ENCODE measurements at regions not wholly inside any gene's neighbourhood (a gene's known extent, or its start where the extent isn't known, plus 50 kb on each side); places are given as distances from the start of the nearest gene placed in this dataset.
"Not testable (repeated sequence)": the region's sequence is repeated elsewhere in the genome, so short reads cannot be mapped to it uniquely, and the experiment has no call there.

DNA sequence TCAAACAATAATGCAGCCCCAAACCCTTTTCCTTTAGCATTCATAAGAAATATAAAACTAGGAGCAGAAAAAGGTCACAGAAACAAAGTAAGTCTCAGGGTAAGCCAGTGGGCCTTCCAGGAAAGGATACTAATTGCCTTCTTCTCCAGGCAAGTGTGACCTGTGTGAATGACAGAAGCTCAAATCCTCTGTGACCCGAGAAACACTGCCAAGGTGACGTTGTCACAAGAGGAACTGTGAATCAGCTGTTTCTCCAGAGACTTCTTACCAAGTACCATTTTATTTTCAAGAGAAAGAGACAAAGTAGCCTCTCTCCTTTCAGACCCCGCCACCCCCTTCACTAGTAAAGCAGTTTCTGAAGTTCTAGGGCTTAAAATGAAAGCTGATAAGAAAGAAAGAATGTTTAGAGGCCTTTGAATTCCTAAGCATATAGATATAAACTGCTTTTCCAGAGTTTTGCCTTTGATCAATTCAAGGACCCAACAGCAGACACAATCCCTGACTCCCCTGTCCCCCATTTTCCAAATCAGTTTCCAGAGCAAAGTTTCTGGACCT lies 155.6 kb downstream of the NUF2 start:
- no peak for DNase-seq

DNA sequence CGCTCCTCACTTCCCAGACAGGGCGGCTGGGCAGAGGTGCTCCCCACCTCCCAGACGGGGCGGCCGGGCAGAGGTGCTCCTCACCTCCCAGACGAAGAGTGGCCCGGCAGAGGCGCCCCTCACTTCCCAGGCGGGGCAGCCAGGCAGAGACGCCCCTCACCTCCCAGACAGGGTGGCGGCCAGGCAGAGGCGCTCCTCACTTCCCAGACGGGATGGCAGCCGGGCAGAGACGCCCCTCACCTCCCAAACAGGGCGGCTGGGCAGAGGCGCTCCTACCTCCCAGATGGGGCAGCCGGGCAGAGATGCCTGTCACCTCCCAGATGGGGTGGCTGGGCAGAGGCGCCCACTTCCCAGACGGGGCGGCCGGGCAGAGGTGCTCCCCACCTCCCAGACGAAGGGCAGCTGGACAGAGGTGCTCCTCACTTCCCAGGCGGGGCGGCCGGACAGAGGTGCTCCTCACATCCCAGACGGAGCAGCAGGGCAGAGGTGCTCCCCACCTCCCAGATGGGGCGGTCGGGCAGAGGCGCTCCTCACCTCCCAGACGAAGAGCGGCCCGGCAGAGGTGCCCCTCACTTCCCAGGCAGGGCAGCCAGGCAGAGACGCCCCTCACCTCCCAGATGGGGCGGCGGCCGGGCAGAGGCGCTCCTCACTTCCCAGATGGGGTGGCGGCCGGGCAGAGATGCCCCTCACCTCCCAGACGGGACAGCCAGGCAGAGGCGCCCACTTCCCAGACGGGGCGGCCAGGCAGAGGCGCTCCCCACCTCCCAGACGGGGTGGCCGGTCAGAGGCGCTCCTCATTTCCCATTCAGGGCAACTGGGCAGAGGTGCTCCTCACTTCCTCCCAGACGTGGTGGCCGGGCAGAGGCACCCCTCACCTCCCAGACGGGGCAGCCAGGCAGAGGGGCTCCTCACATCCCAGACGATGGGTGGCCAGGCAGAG lies 176.9 kb downstream of the NUF2 start:
- not testable (repeated sequence) for DNase-seq

DNA sequence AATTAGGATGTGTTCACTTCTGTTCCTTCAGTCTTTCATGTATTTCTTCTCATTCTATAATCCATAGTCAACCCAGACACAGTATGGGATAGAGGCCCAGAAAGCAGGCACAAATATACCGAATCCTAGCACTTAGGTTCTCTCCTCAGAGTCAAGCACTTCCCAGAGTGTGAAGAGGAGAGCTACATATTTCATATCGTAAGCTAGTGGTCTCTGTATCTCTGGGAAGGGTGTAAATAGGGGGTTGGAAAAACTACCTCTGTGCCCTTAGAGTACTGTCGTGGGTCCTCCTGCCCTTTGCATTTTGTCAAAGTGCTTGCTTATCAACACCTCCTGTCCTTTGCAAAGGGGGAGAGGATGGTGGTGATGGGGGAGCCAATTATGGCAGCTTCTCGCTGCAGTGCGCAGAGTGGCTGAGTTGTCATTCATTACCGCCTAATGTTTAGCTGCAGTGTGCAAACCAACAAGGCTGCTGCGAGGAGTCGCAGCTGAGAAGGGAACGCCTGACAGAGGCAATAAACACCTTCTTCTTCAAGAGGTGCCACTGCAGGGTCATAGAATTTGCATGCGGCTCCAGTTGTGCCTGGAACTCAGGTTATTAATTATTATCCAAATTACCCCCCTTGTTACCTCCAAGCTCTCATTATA lies 182.7 kb downstream of the NUF2 start:
- DNase-seq, result no peak

DNA sequence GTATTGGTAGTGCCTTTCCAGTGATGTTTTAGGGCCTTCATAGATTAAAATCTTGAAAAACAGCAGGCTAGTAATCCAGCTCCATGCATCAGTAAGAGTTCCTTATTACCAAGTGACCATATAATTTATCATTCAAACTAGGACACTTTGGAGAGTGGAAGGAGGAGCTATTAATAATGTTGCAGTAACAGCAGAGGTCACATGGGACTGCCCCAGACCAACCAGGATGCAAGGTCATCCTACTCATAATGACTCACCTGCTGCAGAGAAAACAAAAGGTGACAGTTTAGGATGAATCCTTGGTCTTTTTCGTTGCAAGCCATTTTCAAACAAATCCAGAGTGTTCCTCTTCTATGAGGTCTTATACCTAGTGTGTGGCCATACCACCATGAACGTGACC lies 187.4 kb downstream of the NUF2 start:
- DNase-seq, result no peak

DNA sequence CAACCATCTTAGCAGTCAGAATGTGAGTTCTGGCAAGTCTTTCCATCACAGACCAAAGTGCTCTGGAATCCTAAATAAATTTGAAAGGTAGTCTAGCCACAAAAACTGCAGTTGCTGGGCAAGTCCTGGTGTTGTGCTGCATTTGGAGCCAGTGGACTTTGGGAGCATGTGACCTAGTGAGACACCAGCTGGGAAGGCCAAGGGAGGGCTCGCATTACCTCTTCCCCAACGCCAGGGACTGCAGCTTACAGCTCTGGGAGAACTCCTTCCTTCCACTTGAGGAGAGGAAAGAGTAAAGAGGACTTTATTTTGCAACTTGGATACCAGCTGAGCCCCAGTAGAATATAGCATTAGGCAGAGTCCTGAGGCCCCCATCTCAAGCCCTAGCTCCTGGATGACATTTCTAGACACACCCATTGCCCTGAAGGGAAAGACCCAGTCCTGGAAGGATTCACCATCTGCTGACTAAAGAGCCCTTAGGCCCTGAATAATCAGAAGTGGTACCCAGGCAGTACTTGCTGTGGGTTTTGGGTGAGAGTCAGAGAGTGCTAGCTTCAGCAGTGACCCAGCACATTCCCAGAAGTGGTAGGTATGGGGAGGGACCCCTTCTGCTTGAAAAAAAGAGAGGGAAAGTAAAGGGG lies 190.7 kb downstream of the NUF2 start:
- DNase-seq, result no peak

DNA sequence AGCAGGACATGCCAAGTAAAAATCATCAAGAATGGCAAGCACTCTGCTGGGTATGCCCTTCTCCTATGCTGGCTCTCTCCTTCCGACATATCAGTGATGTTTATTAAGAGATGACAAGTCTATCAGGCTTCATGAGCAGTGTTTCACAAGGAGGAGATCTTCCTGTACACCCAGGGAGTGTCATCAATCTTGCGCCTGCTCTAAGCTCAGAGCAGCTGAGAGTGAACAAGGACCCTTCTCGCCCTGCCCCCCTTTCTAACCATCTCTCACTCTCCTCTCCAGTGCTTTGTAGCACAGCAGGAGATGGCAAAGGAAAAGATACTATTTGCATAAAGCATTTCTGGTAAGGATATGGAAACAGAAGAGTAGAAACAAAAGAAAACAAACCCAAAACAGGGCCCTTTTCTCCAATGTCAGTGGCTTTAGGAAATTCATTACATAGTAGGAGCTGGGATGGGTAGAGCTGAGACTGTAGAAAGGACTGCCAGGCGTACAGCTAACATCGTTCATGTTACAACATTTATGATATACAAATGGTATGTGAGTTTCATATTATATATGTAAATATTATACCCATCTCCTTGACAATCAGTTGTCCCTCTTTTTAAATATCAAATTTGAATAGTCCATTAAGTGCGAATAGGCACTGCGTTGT lies 201.7 kb downstream of the NUF2 start:
- no peak for DNase-seq

DNA sequence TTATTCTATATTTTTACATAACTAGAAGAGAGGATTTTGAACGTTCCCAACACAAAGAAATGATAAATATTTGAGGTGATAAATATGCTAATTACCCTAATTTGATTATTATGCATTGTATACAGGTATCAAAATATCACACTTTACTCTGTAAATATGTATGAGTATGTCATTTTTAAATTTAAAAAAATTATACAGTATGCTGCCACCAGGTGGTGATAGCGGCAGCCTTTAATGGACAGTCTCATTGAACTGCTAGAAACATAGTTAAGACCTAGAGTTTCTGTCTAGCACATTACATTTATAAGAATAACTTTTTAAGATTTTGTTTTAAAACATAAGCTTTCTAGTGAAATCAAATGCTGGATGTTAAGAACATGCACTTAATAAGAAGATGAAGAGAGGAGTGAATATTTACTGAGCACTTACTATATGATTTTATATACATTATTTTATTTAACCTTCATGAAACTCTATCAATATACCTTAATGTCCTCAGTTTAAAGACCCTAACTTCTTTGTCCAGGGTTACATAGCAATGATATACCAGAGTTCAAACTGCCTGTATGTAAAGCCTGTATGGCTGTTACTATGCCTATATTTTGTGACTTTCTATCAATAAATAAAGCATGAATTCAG lies 207.1 kb downstream of the NUF2 start:
- no peak for DNase-seq

DNA sequence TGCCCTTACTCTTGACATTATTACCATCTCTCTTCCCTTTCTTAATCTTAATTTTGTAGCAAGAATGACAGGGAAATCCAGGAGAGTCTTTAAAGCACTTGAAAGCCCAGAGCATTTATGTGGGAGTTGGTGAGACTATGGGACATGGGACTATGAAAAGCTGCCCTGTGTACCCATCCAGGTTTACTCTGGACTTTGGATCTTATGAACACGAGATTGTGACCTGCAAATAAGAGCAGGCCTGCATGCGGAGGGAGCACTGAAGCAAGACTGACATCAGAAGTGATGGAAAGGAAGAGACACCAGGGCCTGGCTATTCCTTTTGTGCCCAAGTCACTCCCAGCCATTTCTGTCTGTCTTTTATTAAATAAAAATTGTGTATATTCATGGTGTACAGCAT lies 209.6 kb downstream of the NUF2 start:
- no peak for DNase-seq

DNA sequence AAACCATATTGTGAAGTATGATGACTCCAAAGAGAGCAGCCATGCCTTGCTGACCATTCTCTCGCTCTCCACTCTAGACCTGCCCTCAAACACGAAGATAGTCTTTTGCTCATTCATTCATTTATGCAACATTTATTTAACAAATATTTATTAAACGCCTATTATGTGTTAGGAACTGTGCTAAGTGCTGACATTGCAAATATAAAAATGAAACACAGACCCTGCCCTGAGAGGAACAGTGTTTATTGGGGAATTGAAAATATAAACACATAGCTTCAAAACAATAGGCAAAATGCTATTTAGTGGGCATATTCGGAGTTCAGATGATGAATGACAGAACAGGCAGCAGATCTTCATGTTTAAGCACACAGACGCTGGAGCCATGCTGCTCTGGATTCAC lies 213.6 kb downstream of the NUF2 start:
- DNase-seq, result no peak

DNA sequence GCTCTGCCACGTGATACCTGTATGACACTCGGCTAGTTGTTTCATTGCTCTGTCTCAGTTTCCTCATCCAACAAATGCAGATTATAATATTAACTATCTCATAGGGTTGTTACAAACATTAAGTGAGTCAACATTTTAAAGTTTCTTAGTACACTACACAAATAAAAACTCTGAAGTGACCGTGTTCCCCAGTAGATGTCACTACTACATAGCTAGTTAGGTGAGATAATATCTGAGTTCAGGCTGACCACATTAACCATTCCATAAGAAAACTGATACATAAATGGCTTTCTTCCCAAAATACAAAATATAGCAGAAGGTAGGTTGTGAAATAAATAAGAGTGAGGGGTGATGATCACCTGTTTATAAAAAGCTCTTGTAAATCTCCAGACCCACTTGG lies 214.1 kb downstream of the NUF2 start:
- DNase-seq, result no peak

DNA sequence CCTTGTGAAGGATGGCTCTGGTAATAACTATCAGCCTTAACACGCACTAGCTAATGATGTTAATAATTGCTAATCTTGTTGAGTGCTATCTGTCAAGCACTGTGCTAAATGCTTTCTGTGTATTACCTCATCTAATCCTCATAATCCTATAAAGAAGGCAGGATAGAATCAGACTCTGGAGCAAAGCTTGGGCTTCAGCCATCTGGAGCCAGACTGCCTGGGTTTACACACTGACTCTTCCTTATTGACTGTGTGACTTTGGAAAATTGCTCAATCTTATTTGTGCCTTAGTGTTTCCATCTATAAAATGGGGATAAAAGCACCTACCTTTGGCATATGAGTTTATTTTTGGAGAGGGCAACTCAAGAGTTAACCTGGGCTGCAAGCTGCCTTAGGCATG lies 216.1 kb downstream of the NUF2 start:
- DNase-seq, result no peak

DNA sequence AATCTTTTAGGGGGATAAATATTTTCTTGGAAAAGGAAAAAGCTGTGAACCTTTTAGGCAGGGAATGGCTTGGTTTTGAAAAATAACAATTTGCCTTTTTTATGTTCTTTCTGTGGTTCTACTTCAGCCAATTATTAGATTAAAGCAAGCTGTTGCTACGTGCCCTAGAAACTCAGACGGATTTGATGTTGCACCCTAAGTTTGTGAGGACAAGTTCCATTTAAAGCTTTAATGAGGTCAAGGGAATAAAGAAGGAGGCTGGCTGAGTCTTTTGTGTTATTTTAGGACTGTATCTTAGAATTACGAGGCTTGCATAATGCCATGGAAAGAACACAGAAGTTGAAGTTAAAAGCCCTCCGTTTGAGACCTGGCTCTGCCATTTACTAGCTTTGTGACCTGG lies 216.9 kb downstream of the NUF2 start:
- DNase-seq, result no peak

DNA sequence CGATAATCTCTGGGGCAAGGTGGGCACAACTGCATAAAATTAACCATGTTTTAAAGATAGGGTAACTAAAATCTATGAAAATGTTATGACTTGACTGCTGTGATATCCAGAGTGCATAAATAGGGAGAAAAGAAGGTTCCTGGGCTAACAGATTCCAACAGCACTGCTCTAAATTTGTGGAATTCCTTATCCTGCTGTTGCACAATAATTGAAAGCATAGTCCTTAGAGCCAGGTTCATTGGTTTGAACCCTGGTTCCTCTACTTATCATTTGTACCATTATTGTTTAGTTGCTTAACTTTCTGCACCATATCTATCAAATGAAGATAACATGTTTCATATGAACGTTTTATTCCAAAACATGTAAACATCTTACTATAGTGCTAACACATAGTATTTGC lies 219.0 kb downstream of the NUF2 start:
- no peak for DNase-seq

DNA sequence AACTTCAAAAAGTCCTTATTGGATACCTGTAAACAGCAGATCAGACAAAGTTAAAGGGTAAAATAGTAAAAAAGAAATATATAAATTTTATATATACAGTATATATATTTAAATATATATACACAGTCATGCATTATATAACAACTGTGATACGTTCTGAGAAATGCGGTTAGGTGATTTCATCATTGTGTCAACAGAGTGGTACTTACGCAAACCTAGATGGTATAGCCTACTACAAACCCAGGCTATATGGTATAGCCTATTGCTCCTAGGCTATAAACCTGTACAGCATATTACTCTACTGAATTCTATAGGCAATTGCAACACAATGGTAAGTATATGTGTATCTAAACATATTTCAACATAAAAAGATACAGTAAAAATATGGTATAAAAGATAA lies 222.7 kb downstream of the NUF2 start:
- DNase-seq, result no peak

DNA sequence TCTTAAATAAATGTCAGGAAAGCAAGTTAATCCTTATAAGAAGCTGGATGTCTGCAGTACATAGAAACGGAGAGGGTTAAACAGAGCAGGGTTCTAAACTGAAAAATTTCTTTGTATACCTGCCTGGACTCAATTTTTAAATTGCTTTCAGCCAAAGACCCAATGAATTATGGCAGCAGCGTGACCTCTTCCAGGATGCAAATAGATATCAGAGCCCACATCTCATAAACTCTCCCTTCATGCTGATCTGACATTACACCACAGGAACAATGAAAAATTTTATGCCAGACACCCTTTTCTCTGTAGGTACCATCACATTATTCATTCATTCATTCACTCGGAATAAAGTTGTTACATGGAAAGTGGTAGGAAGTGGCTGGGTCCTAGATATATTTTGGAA lies 236.4 kb downstream of the NUF2 start:
- no peak for DNase-seq

DNA sequence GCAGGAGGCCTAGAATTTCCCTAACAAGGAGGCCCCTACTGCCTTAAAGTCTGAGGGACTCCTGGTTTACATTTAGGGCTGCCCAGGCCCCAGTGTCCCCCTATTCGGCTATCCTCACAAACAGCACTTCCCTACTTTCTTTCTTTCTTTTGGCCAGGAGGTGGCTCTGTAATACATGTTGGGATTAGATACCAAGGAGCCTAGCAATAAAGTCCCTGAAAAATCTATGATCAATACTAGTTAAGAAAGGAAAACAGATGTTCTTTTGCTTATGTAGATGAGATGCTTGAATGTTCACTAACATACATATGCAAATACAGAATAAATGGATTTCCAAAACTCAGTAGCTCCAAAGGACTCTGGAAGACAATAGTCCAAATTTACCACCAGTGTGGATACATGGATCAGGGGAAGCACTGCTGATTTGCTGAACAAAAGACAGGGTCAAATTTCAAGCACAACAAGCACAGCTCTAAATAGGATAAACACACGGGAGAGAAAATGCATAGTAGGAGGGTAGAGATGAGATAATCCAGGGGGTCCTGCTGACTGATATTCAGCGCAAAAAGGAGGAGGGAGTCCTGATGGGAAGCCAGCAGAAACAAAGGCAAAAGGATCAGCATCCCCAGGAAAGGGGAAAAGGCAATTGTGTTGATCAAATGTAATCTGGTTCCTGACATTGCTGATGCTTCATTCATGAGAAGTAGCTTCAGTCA lies 240.0 kb downstream of the NUF2 start:
- DNase-seq, result no peak

DNA sequence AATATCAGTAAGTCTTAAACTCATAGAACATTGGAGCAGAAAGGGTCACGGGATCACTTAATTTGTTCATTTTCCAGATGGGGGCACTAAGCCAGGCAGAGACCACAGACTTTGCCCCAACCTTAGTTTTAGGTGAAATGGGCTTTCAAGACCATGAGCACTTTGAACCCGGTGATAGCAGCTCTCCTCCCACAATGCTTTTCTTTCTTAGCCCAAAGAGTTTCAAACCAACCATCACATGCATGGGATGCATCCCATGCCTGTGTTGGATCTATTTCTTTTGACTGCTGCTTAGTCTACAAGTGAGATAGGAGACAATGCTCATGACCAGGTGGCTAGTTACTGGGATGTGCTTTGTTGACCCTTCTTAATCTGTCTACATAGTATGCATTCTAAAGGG lies 240.6 kb downstream of the NUF2 start:
- DNase-seq, result no peak

DNA sequence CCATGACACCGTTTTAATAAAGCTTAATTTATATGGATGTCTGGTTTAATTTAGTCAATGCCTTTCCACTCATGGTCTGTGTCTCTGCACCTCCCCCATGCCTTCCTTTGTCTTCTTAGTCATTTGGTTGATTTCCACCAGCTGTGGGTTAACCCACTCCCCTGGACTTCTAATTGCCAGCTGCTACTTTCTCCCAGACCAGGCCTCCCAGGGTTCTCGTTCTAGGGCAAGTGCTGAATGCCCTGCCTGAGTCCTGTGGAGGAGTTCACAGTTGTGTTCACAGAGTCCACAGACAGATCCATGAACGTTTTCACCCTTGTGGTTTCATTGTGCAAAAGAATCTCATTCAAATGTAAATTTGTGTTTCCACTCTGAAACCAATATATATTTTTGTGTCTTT lies 243.4 kb downstream of the NUF2 start:
- DNase-seq, result no peak

DNA sequence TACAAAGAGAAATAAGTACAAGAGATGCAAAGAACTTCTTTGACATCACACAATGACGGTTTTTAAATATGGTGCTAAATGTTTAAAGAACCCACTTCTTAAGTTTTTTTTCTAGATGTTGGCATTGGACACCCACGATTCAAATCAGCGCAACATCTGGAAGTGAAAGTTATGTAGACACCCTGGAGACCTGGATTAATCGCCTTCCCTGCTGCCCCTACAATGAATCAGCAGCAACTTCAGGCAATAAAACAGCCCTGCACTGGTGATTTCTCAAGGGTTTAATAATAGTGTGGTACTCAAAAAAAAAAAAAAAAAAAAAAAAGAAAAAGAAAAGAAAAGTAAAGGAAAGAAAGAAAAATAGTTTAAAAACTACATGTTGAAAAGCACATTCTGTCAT lies 248.3 kb downstream of the NUF2 start:
- no peak for DNase-seq

DNA sequence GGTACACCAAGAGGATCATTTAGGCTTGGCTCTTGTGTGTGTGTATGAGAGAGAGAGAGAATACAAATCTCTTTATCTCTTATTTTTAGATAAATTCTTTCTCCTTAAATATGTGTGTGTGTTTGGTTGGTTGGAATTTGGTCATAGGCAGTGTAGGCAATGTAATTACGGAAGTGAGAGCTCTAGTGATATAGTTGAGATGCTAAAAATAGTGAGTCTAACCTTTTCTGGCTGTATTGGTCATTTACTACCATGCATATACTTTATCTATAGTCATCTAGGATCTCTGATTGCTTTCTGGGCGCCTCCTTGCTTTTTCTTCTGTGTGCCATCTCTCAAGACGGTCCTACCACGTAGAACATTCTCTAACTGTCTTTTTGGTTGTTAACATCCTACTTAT lies 250.2 kb downstream of the NUF2 start:
- no peak for DNase-seq

DNA sequence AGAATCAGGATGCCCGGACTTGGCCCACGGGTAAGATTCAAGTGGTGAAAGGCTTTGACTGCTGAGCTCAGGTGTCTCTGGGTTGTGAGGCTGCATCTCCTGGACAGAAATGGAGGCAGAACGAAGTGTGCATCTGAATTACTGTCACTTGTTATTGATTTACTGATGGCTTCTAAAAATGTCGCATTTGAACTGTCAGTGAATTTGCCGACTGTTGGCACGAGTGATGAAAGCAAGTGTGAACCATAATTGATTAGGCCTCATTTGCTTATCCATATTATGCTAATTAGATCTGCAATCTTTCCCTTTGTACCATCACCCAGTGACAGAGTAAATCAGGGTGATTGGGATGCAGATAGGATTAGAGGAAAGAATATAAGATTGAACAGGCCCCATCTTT lies 252.4 kb downstream of the NUF2 start:
- no peak for DNase-seq

DNA sequence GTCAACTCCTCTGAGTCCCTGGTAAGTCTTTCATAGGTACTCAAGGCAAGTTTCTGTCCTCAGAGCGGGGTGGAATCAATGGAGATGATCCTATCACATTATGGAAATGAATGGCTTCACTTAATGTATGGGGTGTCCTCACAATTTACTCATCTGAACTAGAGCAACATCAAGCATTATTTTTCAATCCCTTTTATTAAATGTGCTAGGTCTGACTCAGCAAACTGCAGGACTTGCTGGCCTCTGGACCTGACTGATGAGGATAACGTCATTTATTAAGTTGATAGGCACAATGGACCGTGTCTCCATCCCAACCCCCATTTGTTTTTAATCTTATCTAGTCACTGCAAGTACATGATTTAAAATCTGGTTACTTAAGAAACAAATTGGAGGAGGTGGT lies 259.2 kb downstream of the NUF2 start:
- no peak for DNase-seq
